ENCODE measurements at regions not wholly inside any gene's neighbourhood (a gene's known extent, or its start where the extent isn't known, plus 50 kb on each side); places are given as distances from the start of the nearest gene placed in this dataset.

DNA sequence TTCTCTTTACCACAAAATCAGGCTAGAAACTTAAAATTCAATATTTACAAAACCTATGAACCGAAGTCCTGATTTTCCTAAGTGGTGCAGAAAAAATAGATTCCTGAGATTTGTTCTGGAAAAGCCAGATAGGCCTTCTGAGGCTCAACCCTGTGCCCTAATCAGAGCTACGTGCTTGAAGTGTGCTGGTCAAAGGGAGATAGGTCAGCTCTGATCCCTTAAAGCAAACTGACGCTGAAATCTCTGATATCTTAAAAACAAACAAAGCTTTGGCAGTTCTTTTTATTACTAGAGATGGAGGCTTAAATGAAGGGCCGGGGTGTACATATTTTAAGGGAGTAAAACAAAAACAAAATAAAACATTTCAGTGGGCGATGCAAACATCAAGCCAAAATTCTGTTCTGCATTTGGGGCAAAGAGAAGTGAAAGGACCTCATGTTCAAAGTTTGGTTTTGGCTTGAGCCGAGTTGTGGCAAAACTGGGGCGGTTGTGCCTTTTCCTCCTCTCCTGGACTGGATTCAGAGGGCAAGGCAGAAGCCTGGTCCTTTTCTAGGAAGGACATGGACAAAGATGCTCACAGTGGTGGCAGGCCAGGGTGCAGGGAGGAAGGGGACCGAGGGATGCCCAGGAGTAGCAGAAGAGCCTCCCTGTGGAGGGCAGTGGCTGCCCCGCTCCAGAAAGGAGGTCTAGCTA is 295.0 kb downstream of the CDCA7 start:
- no peak overlapping the region for H3K27ac ChIP-seq

GRCh38 chr2:173651891-173652290 is 297.2 kb downstream of the CDCA7 start:
- no peak for TF ChIP-seq CTCF (IDR thresholded peaks at IDR 0.05)
- no peak overlapping the region for H3K4me3 ChIP-seq (ENCODE audit: low read depth in 1 of 2, low read length in 1 of 2)
- H3K36me3 ChIP-seq, result no peaks in the 10 kb centered on the region
- peaks cover 56% of the 10 kb centered on the region for H3K27me3 ChIP-seq
- H3K4me1 ChIP-seq (ENCODE audit: control insufficient read depth in 1 of 2, insufficient read depth in 1 of 2, low read depth in 1 of 2, low read length in 1 of 2), result peaks cover 4 to 7% of the 10 kb centered on the region in 2 experiments
- H3K9me3 ChIP-seq, result no peaks in the 10 kb centered on the region
- no peak overlapping the region for H3K27ac ChIP-seq

More for the DNA sequence above, 295.0 kb downstream of the CDCA7 start:
- H3K4me3 ChIP-seq (ENCODE audit: low read depth in 1 of 2, low read length in 1 of 2), result no peak overlapping the region
- peaks cover 56% of the 10 kb centered on the region for H3K27me3 ChIP-seq
- H3K4me1 ChIP-seq (ENCODE audit: control insufficient read depth in 1 of 2, insufficient read depth in 1 of 2, low read depth in 1 of 2, low read length in 1 of 2), result no peaks in the 10 kb centered on the region
- H3K36me3 ChIP-seq, result no peaks in the 10 kb centered on the region
- no peak for TF ChIP-seq CTCF (IDR thresholded peaks at IDR 0.05)
- H3K9me3 ChIP-seq, result no peaks in the 10 kb centered on the region

DNA sequence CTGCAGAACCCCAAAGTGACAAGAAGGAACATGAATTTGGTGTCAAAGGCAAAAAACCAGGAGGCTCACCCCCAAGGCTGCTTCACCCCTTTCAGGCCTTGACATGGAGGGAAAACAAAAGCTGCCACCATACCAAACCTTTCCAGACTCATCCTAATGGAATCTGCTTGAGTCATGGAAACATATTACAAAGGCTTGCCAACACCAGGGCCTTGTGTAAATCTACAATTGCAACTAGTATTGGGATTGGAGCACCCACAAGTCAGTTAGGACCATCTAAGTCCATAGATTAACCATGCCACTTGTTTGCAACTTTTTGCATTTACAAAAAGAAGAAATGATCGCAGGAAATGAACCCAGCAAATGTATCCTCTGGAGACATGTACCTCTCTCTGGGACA is 297.6 kb downstream of the CDCA7 start:
- Histone ChIP-seq H3K27me3 (peaks cover 56% of the 10 kb centered on the region), H3K9me3 (no peaks in the 10 kb centered on the region), H3K27ac (no peak overlapping the region), H3K4me3 (ENCODE audit: low read depth in 1 of 2, low read length in 1 of 2) (no peak overlapping the region), H3K36me3 (no peaks in the 10 kb centered on the region), H3K4me1 (ENCODE audit: control insufficient read depth in 1 of 2, insufficient read depth in 1 of 2, low read depth in 1 of 2, low read length in 1 of 2) (peaks cover 4 to 7% of the 10 kb centered on the region in 2 experiments)
- TF ChIP-seq CTCF (IDR thresholded peaks at IDR 0.05), result no peak

GRCh38 chr2:173652767-173653431 is 298.2 kb downstream of the CDCA7 start:
- H3K4me1 ChIP-seq (ENCODE audit: control insufficient read depth in 1 of 2, insufficient read depth in 1 of 2, low read depth in 1 of 2, low read length in 1 of 2), result peaks cover 4 to 7% of the 10 kb centered on the region in 2 experiments
- H3K4me3 ChIP-seq (ENCODE audit: low read depth in 1 of 2, low read length in 1 of 2), result no peak overlapping the region
- TF ChIP-seq CTCF (IDR thresholded peaks at IDR 0.05), result no peak
- no peaks in the 10 kb centered on the region for H3K36me3 ChIP-seq
- H3K27ac ChIP-seq, result no peak overlapping the region
- peaks cover 58% of the 10 kb centered on the region for H3K27me3 ChIP-seq
- H3K9me3 ChIP-seq, result no peaks in the 10 kb centered on the region

DNA sequence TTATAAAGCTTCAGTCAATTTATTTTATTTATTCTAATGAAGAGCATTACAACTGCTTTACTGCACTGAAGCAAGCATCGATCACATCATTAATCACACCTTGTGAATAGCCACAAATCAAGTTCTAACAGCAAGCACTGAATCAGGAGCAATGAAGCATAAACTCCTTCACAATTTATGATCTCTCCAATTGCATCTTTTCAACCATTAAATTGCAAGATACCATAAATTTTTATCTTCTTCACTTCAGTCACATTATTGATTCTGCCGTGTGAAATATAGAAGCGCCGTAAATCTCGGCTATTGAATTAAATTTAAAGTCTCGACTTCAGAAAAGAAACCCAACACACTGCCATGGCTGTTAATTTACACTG is 298.7 kb downstream of the CDCA7 start:
- H3K4me1 ChIP-seq (ENCODE audit: control insufficient read depth in 1 of 2, insufficient read depth in 1 of 2, low read depth in 1 of 2, low read length in 1 of 2), result peaks cover 4 to 7% of the 10 kb centered on the region in 2 experiments
- H3K27ac ChIP-seq, result no peak overlapping the region
- TF ChIP-seq CTCF (IDR thresholded peaks at IDR 0.05), result no peak
- H3K36me3 ChIP-seq, result no peaks in the 10 kb centered on the region
- H3K27me3 ChIP-seq, result peaks cover 55% of the 10 kb centered on the region
- H3K9me3 ChIP-seq, result no peaks in the 10 kb centered on the region
- no peak overlapping the region for H3K4me3 ChIP-seq (ENCODE audit: low read depth in 1 of 2, low read length in 1 of 2)
